Endothelial cell of umbilical vein (primary cell): ENCODE measurements at regions not wholly inside any gene's neighbourhood (a gene's known extent, or its start where the extent isn't known, plus 50 kb on each side); places are given as distances from the start of the nearest gene placed in this dataset.

Source experiments
- BruUV-seq: library from RNA; stranded (reverse); fragments of 400-500 nt; replicated peaks from 2 replicates; lab custom pipeline; 2021; lab: Mats Ljungman, UMichigan
- CTCF ChIA-PET: fragments of 300-600, 350-600 bp; sonication (Branson Sonifier 250); formaldehyde crosslinking; loops from one replicate; lab custom pipeline; 2021; ENCODE audit warnings: antibody characterized with exemption, inconsistent platforms; lab: Charles Lee
- POLR2A ChIA-PET: fragments of 300-600, 350-600 bp; sonication (Branson Sonifier 250); formaldehyde crosslinking; loops from one replicate; lab custom pipeline; 2021; ENCODE audit warnings: antibody characterized with exemption, inconsistent platforms; lab: Charles Lee
- DNase-seq: peaks from one replicate; pipeline ENCODE4 v3.0.0-alpha.2; 2011; ENCODE audit warnings: low read depth, low spot score
- FAIRE-seq: peaks from 2 replicates; lab custom pipeline; 2011; peaks lifted over from hg19 to GRCh38; lab: Jason Lieb, UNC
- H2AFZ ChIP-seq: 2 replicates; pipeline ENCODE4 v1.6.0; 2012; ENCODE audit warnings: low read depth, low read length, control low read depth, inconsistent platforms
- H3K27ac ChIP-seq: 2 replicates; pipeline ENCODE4 v1.5.1; 2011; ENCODE audit warnings: low read depth, mild to moderate bottlenecking, control low read depth, low read length, moderate library complexity; ENCODE audit not compliant: insufficient read depth
- H3K27me3 ChIP-seq, 2 experiments: 2 replicates each; pipeline versions ENCODE4 v1.6.0 to v1.6.1; 2011; ENCODE audit warnings: low read length in 2 of 2, mixed read lengths in 1 of 2; ENCODE audit not compliant: control insufficient read depth in 2 of 2, insufficient read depth in 2 of 2
- H3K36me3 ChIP-seq, 2 experiments: 2 replicates in 1 of 2; 3 replicates in 1 of 2; pipeline ENCODE4 v1.5.1; 2011; ENCODE audit warnings: low read length in 2 of 2, mild to moderate bottlenecking in 1 of 2, moderate library complexity in 1 of 2; ENCODE audit not compliant: control insufficient read depth in 2 of 2, insufficient read depth in 2 of 2; ENCODE audit errors: extremely low read depth in 1 of 2
- H3K4me1 ChIP-seq: 3 replicates; pipeline ENCODE4 v1.5.1; 2011; ENCODE audit warnings: mild to moderate bottlenecking, low read length; ENCODE audit not compliant: control insufficient read depth, insufficient read depth; ENCODE audit errors: extremely low read depth
- H3K4me2 ChIP-seq: 2 replicates; pipeline ENCODE4 v1.6.1; 2011; ENCODE audit warnings: low read length, control low read depth, mixed read lengths; ENCODE audit not compliant: insufficient read depth
- H3K4me3 ChIP-seq, 3 experiments: fragments of 200-600 bp in 1 of 3; sonication (generic), shearing (Covaris generic) in 1 of 3; replicated peaks in 1 of 3; 2 replicates each; pipeline ENCODE4 v1.5.1; 2011 to 2016; ENCODE audit warnings: control low read depth in 3 of 3, low read length in 3 of 3, mild to moderate bottlenecking in 2 of 3, inconsistent platforms in 1 of 3, low read depth in 1 of 3, moderate library complexity in 1 of 3; ENCODE audit not compliant: insufficient read depth in 1 of 3
- H3K79me2 ChIP-seq: 2 replicates; pipeline ENCODE4 v1.6.0; 2012; ENCODE audit warnings: low read length, inconsistent platforms; ENCODE audit not compliant: control insufficient read depth, insufficient read depth
- H3K9ac ChIP-seq: replicated peaks from 2 replicates; pipeline ENCODE3; 2011; ENCODE audit warnings: low read length, control low read depth; ENCODE audit not compliant: insufficient read depth; ENCODE audit errors: extremely low read depth
- H3K9me1 ChIP-seq: replicated peaks from 3 replicates; pipeline ENCODE4 v1.6.0; 2011; ENCODE audit warnings: mild to moderate bottlenecking, low read length; ENCODE audit not compliant: control insufficient read depth, insufficient read depth; ENCODE audit errors: extremely low read depth
- H3K9me3 ChIP-seq: replicated peaks from 2 replicates; pipeline ENCODE4 v1.5.1; 2012; ENCODE audit warnings: low read length, inconsistent platforms; ENCODE audit not compliant: control insufficient read depth, insufficient read depth
- H4K20me1 ChIP-seq: replicated peaks from 2 replicates; pipeline ENCODE3; 2011; ENCODE audit warnings: mild to moderate bottlenecking, low read length; ENCODE audit not compliant: control insufficient read depth, insufficient read depth; ENCODE audit errors: extremely low read depth
- CTCF ChIP-seq, 2 donors: IDR thresholded peaks; 1 replicate in 1 of 2; 2 replicates in 1 of 2; pipeline ENCODE4 v1.5.1; 2011; ENCODE audit warnings: low read length in 2 of 2, mild to moderate bottlenecking in 2 of 2, moderate library complexity in 2 of 2, control low read depth in 1 of 2, inconsistent platforms in 1 of 2, low read depth in 1 of 2; ENCODE audit not compliant: insufficient read depth in 1 of 2; ENCODE audit errors: extremely low read depth in 1 of 2
- EZH2 ChIP-seq: IDR thresholded peaks from 2 replicates; pipeline ENCODE4 v1.6.1; 2012; ENCODE audit warnings: borderline replicate concordance, low read depth, mild to moderate bottlenecking, moderate library complexity, low read length, inconsistent platforms; ENCODE audit not compliant: severe bottlenecking
- FOS ChIP-seq: IDR thresholded peaks from 2 replicates; pipeline ENCODE4 v1.6.1; 2011; ENCODE audit warnings: mild to moderate bottlenecking, low read length, moderate library complexity, borderline replicate concordance; ENCODE audit not compliant: insufficient read depth
- GATA2 ChIP-seq: IDR thresholded peaks from 2 replicates; pipeline ENCODE4 v1.7.0; 2011; ENCODE audit warnings: low read depth, mild to moderate bottlenecking, moderate library complexity, mixed read lengths, low read length; ENCODE audit not compliant: insufficient read length, insufficient read depth
- JUN ChIP-seq: IDR thresholded peaks from 2 replicates; pipeline ENCODE4 v1.6.1; 2011; ENCODE audit warnings: borderline replicate concordance, low read depth; ENCODE audit not compliant: insufficient read length, insufficient read depth
- MYC ChIP-seq: IDR thresholded peaks from one replicate; pipeline ENCODE4 v1.6.1; 2011; ENCODE audit warnings: mild to moderate bottlenecking, low read depth, low read length
- POLR2A ChIP-seq: IDR thresholded peaks from 2 replicates; pipeline ENCODE4 v1.6.1; 2012; ENCODE audit warnings: low read depth, mild to moderate bottlenecking, control low read depth, low read length
- POLR2AphosphoS5 ChIP-seq: IDR thresholded peaks from 2 replicates; pipeline ENCODE4 v1.6.1; 2012; ENCODE audit warnings: low read depth, mild to moderate bottlenecking, control low read depth, low read length, moderate library complexity; ENCODE audit not compliant: insufficient read depth
- dilution Hi-C: fragments of 300-500 bp; cut with MboI; formaldehyde crosslinking; loops from one replicate; pipeline ENCODE4 v1.15.0; 2019; ENCODE audit warnings: low sequenced_read_pairs; ENCODE audit not compliant: extremely low pct_ligation_motif_present
- intact Hi-C: fragments of 100-400 bp; cut with micrococcal nuclease; formaldehyde crosslinking; loops from one replicate; pipeline ENCODE4 v1.10.0; 2022
- TF ChIP-seq, protein P1 (sequence below): IDR thresholded peaks from 2 replicates; pipeline ENCODE4 v1.6.1; 2011; ENCODE audit not compliant: insufficient read depth, insufficient read length

- intact Hi-C loops (no loop called here), dilution Hi-C loops (no loop called here)
- H3K27me3 ChIP-seq: no peaks in the 10 kb centered on the region
- BruUV-seq: no TSS peak
- no peaks in the 10 kb centered on the region for H3K9me1 ChIP-seq
- no peak overlapping the region for H3K4me2 ChIP-seq
- H3K27ac ChIP-seq: no peak overlapping the region
- no peaks in the 10 kb centered on the region for H3K36me3 ChIP-seq
- no peak for TF ChIP-seq MYC
- TF ChIP-seq FOS: no peak
- no peak for TF ChIP-seq POLR2A
- no peak for TF ChIP-seq CTCF (IDR thresholded peaks at IDR 0.05; ENCODE audit: extremely low read depth in 1 of 2, insufficient read depth in 1 of 2, low read depth in 1 of 2, low read length in 2 of 2)
- no peak for TF ChIP-seq JUN
- no peak for TF ChIP-seq POLR2AphosphoS5
- TF ChIP-seq EZH2: no peak
- no peak for TF ChIP-seq GATA2
- TF ChIP-seq, protein P1, sequence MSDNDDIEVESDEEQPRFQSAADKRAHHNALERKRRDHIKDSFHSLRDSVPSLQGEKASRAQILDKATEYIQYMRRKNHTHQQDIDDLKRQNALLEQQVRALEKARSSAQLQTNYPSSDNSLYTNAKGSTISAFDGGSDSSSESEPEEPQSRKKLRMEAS: no peak
- no peaks in the 10 kb centered on the region for H3K79me2 ChIP-seq
- H3K4me3 ChIP-seq: no peak overlapping the region
- CTCF ChIA-PET: no interaction called here
- H3K9ac ChIP-seq: no peak overlapping the region
- FAIRE-seq (no peak), DNase-seq (no peak)
- H4K20me1 ChIP-seq: no peaks in the 10 kb centered on the region
- POLR2A ChIA-PET: no interaction called here
- peaks cover 10% of the 10 kb centered on the region for H3K4me1 ChIP-seq
- no peaks in the 10 kb centered on the region for H3K9me3 ChIP-seq
- H2AFZ ChIP-seq: no peak overlapping the region
These were observed 97.3 kb upstream of the ARHGEF3 start for GRCh38 chr3:56899078-56899477.
